Mesenchymal stem cell (in vitro differentiated cells and primary cell): ENCODE measurements at regions not wholly inside any gene's neighbourhood (a gene's known extent, or its start where the extent isn't known, plus 50 kb on each side); places are given as distances from the start of the nearest gene placed in this dataset.

ENCODE experiments used
- DNase-seq: peaks from one replicate; pipeline ENCODE4 v3.0.0-alpha.2; 2013
- H2AFZ ChIP-seq: one replicate; pipeline ENCODE4 v1.6.1; 2013; ENCODE audit warnings: low read depth, mild to moderate bottlenecking, control low read depth, inconsistent platforms, low read length, moderate library complexity
- H2AK5ac ChIP-seq: 2 replicates; pipeline ENCODE4 v1.6.1; 2013; ENCODE audit warnings: low read length, moderate library complexity, mild to moderate bottlenecking, inconsistent platforms; ENCODE audit not compliant: severe bottlenecking
- H2BK120ac ChIP-seq: one replicate; pipeline ENCODE4 v1.6.1; 2013; ENCODE audit warnings: low read depth, mild to moderate bottlenecking, inconsistent platforms, low read length, moderate library complexity
- H2BK12ac ChIP-seq, 2 experiments: one replicate each; pipeline ENCODE4 v1.6.1; 2013; ENCODE audit warnings: inconsistent platforms in 2 of 2, low read length in 2 of 2, mild to moderate bottlenecking in 2 of 2, moderate library complexity in 2 of 2, control low read depth in 1 of 2
- H2BK15ac ChIP-seq: one replicate; pipeline ENCODE4 v1.6.1; 2013; ENCODE audit warnings: mild to moderate bottlenecking, low read depth, inconsistent platforms; ENCODE audit not compliant: poor library complexity, severe bottlenecking
- H2BK5ac ChIP-seq: 2 replicates; pipeline ENCODE4 v1.6.1; 2013; ENCODE audit warnings: low read depth, mild to moderate bottlenecking, low read length, control low read depth, inconsistent platforms; ENCODE audit not compliant: poor library complexity, severe bottlenecking
- H3K14ac ChIP-seq, 2 experiments: one replicate each; pipeline ENCODE4 v1.6.1; 2013; ENCODE audit warnings: inconsistent platforms in 2 of 2, low read length in 2 of 2, control low read depth in 1 of 2, mild to moderate bottlenecking in 1 of 2, moderate library complexity in 1 of 2
- H3K18ac ChIP-seq, 2 experiments: one replicate each; pipeline ENCODE4 v1.6.1; 2013; ENCODE audit warnings: inconsistent platforms in 2 of 2, low read length in 2 of 2, control low read depth in 1 of 2, low read depth in 1 of 2, mild to moderate bottlenecking in 1 of 2
- H3K23ac ChIP-seq, 2 experiments: one replicate each; pipeline ENCODE4 v1.6.1; 2013; ENCODE audit warnings: inconsistent platforms in 2 of 2, low read length in 2 of 2, mild to moderate bottlenecking in 2 of 2, moderate library complexity in 2 of 2, control low read depth in 1 of 2
- H3K27ac ChIP-seq: 2 replicates; pipeline ENCODE4 v1.5.1; 2013; ENCODE audit warnings: mild to moderate bottlenecking, moderate library complexity, low read length, control low read depth, inconsistent platforms; ENCODE audit not compliant: poor library complexity, severe bottlenecking
- H3K27me3 ChIP-seq, 2 experiments: 2 replicates each; pipeline versions ENCODE4 v1.6.1 to v1.7.0; 2013; ENCODE audit warnings: low read length in 2 of 2, mild to moderate bottlenecking in 2 of 2, moderate library complexity in 2 of 2, control low read depth in 1 of 2, inconsistent platforms in 1 of 2; ENCODE audit not compliant: control insufficient read depth in 1 of 2, insufficient read depth in 1 of 2
- H3K36me3 ChIP-seq, 2 experiments: 2 replicates each; pipeline versions ENCODE4 v1.6.1 to v1.7.0; 2013; ENCODE audit warnings: low read length in 2 of 2, control low read depth in 1 of 2, inconsistent platforms in 1 of 2, low read depth in 1 of 2, mild to moderate bottlenecking in 1 of 2; ENCODE audit not compliant: insufficient read depth in 2 of 2, control insufficient read depth in 1 of 2
- H3K4ac ChIP-seq, 2 experiments: one replicate each; pipeline ENCODE4 v1.6.1; 2013; ENCODE audit warnings: inconsistent platforms in 2 of 2, low read length in 2 of 2, mild to moderate bottlenecking in 2 of 2, moderate library complexity in 2 of 2, control low read depth in 1 of 2, low read depth in 1 of 2
- H3K4me1 ChIP-seq: 2 replicates; pipeline ENCODE4 v1.6.1; 2013; ENCODE audit warnings: low read depth, low read length, control low read depth; ENCODE audit not compliant: control insufficient read depth, insufficient read depth
- H3K4me2 ChIP-seq: 2 replicates; pipeline ENCODE4 v1.6.1; 2013; ENCODE audit warnings: low read length, mild to moderate bottlenecking, inconsistent platforms; ENCODE audit not compliant: poor library complexity, severe bottlenecking
- H3K4me3 ChIP-seq, 2 experiments: 2 replicates each; pipeline versions ENCODE4 v1.5.1 to v1.7.0; 2013; ENCODE audit warnings: low read length in 2 of 2, mild to moderate bottlenecking in 2 of 2, control low read depth in 1 of 2, low read depth in 1 of 2; ENCODE audit not compliant: insufficient read depth in 1 of 2
- H3K79me1 ChIP-seq: replicated peaks from 2 replicates; pipeline ENCODE4 v1.6.1; 2013; ENCODE audit warnings: mild to moderate bottlenecking, control low read depth, low read length, inconsistent platforms; ENCODE audit not compliant: poor library complexity, severe bottlenecking
- H3K9ac ChIP-seq: 2 replicates; pipeline ENCODE4 v1.7.0; 2013; ENCODE audit warnings: mild to moderate bottlenecking, low read length, moderate library complexity
- H3K9me3 ChIP-seq: 2 replicates; pipeline ENCODE4 v1.7.0; 2013; ENCODE audit warnings: mild to moderate bottlenecking, low read length; ENCODE audit not compliant: control insufficient read depth
- H4K8ac ChIP-seq: one replicate; pipeline ENCODE4 v1.6.1; 2013; ENCODE audit warnings: inconsistent platforms, mild to moderate bottlenecking, low read length, moderate library complexity
- H4K91ac ChIP-seq: one replicate; pipeline ENCODE4 v1.6.1; 2013; ENCODE audit warnings: mild to moderate bottlenecking, low read length, inconsistent platforms
- WGBS: methylation state at CpG from one replicate; pipeline ENCODE4 v1.1.7; 2013; ENCODE audit warnings: mixed read lengths; 5-methylcytosine and 5-hydroxymethylcytosine counted together

DNA sequence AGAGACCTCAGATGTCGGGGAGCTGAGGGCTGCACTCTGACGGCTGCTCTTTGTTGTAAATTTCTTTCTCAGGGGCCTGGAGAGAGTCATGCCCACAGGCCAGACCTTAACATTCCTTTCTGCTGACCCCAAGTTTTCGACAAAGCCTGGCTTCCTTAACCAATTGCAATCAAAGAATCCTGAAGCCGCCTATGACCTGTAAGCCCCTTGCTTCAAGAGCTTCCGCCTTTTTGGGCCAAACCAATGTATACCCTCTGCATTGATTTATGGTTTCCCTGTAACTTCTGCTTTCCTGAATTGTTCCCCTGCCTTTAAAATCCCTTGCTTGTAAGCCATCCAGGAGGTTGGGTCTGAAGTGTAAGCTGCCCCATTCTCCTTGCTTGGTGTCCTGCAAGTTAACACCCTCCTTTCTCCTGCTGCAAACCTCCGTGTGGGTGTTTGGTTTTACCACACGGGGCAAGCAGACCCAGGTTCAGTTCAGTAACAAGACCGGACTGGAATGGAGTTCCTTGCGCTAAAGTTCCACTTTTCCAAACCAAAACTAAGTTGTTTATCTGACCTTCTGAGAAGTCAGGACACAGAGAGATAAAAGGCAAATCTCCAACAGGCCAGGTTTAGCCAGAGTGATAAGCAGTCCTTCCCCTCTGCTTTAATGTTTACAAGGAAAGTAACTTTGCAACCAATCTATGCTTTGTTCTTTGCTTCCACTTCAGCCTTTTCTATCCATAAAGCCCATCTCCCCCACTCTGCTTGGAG, 141.6 kb downstream of the KCNJ12 start:
- Histone ChIP-seq H3K4me2 (no peak overlapping the region), H3K18ac (no peak overlapping the region), H3K23ac (no peak overlapping the region), H2BK15ac (no peak overlapping the region), H4K8ac (no peak overlapping the region), H3K27me3 (peaks cover 3 to 21% of the 10 kb centered on the region in 2 experiments), H2BK5ac (no peak overlapping the region), H3K9me3 (no peaks in the 10 kb centered on the region), H4K91ac (no peak overlapping the region), H2AK5ac (no peak overlapping the region), H3K9ac (no peak overlapping the region), H3K79me1 (no peaks in the 10 kb centered on the region), H3K36me3 (no peaks in the 10 kb centered on the region), H3K27ac (no peak overlapping the region), H3K4ac (no peak overlapping the region), H3K14ac (no peak overlapping the region), H2AFZ (no peak overlapping the region), H3K4me1 (peaks cover 2% of the 10 kb centered on the region), H2BK120ac (no peak overlapping the region), H2BK12ac (no peak overlapping the region), H3K4me3 (no peak overlapping the region)
- DNase-seq, result no peak
- 59% methylated on average over 9 of the region's 9 CpGs for WGBS

DNA sequence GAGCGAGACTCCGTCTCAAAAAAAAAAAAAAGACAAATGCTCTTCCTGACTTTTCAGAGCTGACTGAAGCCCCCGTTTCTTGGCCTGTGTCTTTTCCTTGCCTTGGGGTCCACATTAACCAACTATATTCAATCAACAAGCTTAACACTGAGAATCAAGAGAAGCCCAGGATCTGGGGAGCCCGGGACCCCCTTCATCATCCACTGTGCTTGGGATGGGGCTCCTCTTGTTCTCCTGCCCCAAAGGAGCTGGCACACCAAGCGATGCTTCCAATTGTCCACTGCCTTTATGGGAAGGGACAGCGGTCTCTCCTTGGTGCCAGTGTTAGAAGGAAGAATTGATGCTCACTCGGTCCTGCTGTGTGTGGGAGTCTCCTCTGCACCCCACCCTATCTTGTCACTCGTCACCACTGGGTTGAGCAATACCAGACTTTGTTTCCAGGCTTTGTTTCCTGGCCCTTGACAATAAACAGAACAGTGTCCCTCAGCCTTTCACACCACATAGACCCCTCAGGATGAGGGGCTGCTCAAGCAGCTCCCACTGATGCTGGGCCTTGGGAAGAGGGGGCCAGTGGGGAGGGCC, 146.7 kb downstream of the KCNJ12 start:
- no peak overlapping the region for H2BK120ac ChIP-seq
- H3K9ac ChIP-seq, result no peak overlapping the region
- H3K27ac ChIP-seq, result no peak overlapping the region
- no peak overlapping the region for H3K23ac ChIP-seq
- no peak for DNase-seq
- no peaks in the 10 kb centered on the region for H3K4me1 ChIP-seq
- no peak overlapping the region for H2BK5ac ChIP-seq
- no peak overlapping the region for H4K91ac ChIP-seq
- H3K27me3 ChIP-seq, result peaks cover 3 to 15% of the 10 kb centered on the region in 2 experiments
- no peak overlapping the region for H3K4ac ChIP-seq
- 83% methylated on average over 7 of the region's 8 CpGs for WGBS
- no peak overlapping the region for H3K14ac ChIP-seq
- no peaks in the 10 kb centered on the region for H3K79me1 ChIP-seq
- H3K4me2 ChIP-seq, result no peak overlapping the region
- no peak overlapping the region for H2AK5ac ChIP-seq
- H2AFZ ChIP-seq, result no peak overlapping the region
- H2BK12ac ChIP-seq, result no peak overlapping the region
- H4K8ac ChIP-seq, result no peak overlapping the region
- no peak overlapping the region for H3K18ac ChIP-seq
- no peaks in the 10 kb centered on the region for H3K9me3 ChIP-seq
- no peak overlapping the region for H3K4me3 ChIP-seq
- no peak overlapping the region for H2BK15ac ChIP-seq
- no peaks in the 10 kb centered on the region for H3K36me3 ChIP-seq

DNA sequence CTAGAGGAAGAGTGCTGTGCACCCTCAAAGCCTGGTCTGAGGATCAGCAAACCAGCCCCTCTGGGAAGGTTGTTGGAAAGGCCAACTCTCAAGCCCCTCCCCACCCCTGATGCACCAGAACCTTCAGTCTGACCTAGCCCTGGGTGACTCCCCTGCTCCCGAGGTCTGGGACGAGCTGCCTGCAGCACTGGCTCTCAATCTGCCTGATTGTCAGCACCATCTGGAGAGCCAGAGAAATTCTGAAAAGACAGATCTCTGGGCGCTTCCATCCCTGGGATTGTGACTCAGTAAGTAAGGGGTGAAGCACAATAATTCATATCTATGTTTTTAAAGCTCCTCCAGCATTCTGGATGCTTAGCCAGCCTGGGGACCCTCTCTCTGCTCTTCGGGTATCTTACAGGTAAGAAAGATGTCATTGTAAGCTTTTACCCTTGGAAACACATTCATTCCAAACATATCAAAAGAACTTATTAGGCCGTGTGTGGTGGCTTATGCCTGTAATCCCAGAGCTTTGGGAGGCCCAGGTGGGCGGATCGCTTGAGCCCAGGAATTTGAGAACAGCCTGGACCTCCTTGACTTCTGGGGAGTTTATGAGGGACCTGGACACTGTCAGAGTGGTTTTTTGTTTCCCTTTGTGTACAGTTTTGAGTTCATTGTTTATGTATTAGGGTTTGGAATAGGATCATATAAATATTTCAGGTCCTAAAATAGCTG, 147.5 kb downstream of the KCNJ12 start:
- H2BK5ac ChIP-seq, result no peak overlapping the region
- H3K79me1 ChIP-seq, result no peaks in the 10 kb centered on the region
- no peak overlapping the region for H3K9ac ChIP-seq
- no peak overlapping the region for H3K4me2 ChIP-seq
- H3K27me3 ChIP-seq, result peaks cover 0 to 7% of the 10 kb centered on the region in 2 experiments
- no peak for DNase-seq
- H2BK12ac ChIP-seq, result no peak overlapping the region
- H3K9me3 ChIP-seq, result no peaks in the 10 kb centered on the region
- no peaks in the 10 kb centered on the region for H3K4me1 ChIP-seq
- H3K4ac ChIP-seq, result no peak overlapping the region
- H2AFZ ChIP-seq, result no peak overlapping the region
- no peak overlapping the region for H3K14ac ChIP-seq
- 62% methylated on average over 6 of the region's 7 CpGs for WGBS
- no peak overlapping the region for H2BK15ac ChIP-seq
- no peak overlapping the region for H3K4me3 ChIP-seq
- no peak overlapping the region for H2BK120ac ChIP-seq
- H2AK5ac ChIP-seq, result no peak overlapping the region
- no peak overlapping the region for H4K8ac ChIP-seq
- H3K23ac ChIP-seq, result no peak overlapping the region
- no peaks in the 10 kb centered on the region for H3K36me3 ChIP-seq
- no peak overlapping the region for H3K27ac ChIP-seq
- H4K91ac ChIP-seq, result no peak overlapping the region
- H3K18ac ChIP-seq, result no peak overlapping the region

DNA sequence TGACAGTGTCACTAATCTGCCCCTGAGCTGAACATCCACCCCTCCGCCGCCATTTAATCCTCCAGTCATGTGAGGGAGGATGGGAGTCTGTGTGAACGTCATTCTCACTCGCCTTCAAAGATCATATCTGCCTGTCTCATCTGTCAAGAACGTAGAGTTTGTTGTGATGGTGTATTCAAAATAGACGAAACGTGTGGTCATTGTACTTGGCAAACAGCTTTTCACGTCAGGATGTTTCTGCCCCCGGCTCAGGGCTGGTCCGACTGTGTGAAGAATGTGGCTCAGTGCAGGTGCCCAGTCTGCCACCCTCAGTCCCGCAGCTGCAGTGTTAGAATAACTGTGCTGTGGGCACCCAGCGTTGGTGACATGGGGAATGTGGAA, 148.0 kb downstream of the KCNJ12 start:
- 65% methylated on average over 10 of the region's 12 CpGs for WGBS
- Histone ChIP-seq H2BK120ac (no peak overlapping the region), H3K18ac (no peak overlapping the region), H3K9ac (no peak overlapping the region), H2BK5ac (no peak overlapping the region), H4K8ac (no peak overlapping the region), H2BK15ac (no peak overlapping the region), H3K27me3 (peaks cover 0 to 2% of the 10 kb centered on the region in 2 experiments), H3K4me2 (no peak overlapping the region), H3K27ac (no peak overlapping the region), H3K4me1 (no peaks in the 10 kb centered on the region), H3K79me1 (no peaks in the 10 kb centered on the region), H3K23ac (no peak overlapping the region), H2AFZ (no peak overlapping the region), H3K14ac (no peak overlapping the region), H4K91ac (no peak overlapping the region), H3K4me3 (no peak overlapping the region), H3K9me3 (no peaks in the 10 kb centered on the region), H3K4ac (no peak overlapping the region), H3K36me3 (no peaks in the 10 kb centered on the region), H2AK5ac (no peak overlapping the region), H2BK12ac (no peak overlapping the region)
- DNase-seq, result no peak
